GM10266 (cell line): ENCODE measurements at regions not wholly inside any gene's neighbourhood (a gene's known extent, or its start where the extent isn't known, plus 50 kb on each side); places are given as distances from the start of the nearest gene placed in this dataset.

ENCODE experiments used
- DNase-seq: peaks from one replicate; pipeline ENCODE4 v3.0.0; 2012; ENCODE audit errors: extremely low spot score
- TF ChIP-seq, protein P1 (sequence below): IDR thresholded peaks from 2 replicates; pipeline ENCODE4 v1.5.1; 2012; ENCODE audit warnings: mild to moderate bottlenecking, low read depth; ENCODE audit not compliant: control insufficient read depth, insufficient read depth; ENCODE audit errors: missing control alignments

DNA sequence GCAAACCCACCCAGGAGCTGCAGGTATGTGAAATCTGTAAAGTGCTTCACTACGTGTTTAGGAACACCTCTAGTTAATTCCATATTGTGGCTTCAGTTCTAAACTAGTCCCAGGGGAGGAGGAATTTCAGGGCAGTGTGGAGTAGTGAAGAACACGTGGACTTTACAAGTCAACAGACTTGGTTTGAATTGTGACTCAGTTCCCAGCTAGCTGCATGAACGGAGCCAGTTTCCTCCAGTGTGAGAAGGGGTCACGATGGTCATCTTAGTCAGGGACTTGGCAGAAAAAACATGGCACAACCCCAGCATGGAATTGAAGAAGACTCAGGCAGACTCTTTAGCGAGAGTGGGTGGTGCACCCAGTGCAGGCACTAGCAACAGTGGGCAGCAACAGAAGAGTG is 175.7 kb upstream of the UBL3 start:
- no peak for DNase-seq
- TF ChIP-seq, protein P1, sequence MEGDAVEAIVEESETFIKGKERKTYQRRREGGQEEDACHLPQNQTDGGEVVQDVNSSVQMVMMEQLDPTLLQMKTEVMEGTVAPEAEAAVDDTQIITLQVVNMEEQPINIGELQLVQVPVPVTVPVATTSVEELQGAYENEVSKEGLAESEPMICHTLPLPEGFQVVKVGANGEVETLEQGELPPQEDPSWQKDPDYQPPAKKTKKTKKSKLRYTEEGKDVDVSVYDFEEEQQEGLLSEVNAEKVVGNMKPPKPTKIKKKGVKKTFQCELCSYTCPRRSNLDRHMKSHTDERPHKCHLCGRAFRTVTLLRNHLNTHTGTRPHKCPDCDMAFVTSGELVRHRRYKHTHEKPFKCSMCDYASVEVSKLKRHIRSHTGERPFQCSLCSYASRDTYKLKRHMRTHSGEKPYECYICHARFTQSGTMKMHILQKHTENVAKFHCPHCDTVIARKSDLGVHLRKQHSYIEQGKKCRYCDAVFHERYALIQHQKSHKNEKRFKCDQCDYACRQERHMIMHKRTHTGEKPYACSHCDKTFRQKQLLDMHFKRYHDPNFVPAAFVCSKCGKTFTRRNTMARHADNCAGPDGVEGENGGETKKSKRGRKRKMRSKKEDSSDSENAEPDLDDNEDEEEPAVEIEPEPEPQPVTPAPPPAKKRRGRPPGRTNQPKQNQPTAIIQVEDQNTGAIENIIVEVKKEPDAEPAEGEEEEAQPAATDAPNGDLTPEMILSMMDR, result no peak

DNA sequence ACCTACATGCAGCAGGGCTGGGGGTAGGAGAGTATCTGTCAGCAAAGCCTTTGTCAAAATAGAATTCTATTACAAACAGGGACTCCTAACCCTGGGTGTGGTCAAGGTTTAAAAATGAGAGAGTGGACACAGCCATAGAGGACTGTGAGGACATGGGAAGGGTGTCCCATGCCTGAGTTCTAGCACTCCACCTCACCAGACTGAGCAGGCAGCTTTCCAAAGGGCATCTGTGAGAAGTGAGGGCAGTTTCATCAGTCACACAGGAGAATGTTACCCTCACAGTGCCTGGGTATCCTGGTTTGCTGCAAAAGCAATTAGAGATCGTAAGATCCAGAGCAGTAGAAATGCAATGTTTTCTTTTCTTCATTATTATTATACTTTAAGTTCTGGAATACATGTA is 174.9 kb upstream of the UBL3 start:
- no peak for DNase-seq

DNA sequence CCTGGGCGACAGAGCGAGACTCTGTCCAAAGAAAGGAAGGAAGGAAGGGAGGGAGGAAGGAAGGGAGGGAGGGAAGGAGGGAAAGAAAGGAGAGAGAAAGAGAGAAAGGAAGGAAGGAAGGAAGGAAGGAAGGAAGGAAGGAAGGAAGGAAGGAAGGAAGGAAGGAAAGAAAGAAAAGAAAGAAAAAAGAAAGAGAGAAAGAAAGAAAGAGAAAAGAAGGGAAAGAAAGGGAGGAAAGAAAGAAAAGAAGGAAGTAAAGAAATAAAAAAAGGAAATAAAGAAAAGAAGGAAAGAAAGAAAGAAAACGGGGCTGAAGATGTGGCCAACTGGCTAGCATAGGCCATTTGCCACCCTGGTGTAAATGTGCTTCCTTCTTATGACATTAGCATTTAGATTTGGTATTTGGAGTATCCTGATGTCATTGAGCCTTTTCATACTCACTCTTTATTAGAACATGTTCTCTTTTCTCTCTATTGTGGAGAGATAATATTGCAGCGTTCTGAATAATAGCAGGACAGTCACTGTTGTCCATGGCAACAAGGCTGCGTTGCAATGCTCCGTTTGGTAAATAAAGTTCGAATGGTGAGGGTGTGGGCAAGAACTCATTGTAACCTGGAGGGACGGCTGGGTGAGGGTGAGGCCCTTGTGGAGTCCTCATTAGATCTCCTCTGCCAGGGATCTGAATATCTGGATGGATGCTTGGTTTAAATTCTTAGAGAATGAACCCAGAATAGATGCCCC is 173.9 kb upstream of the UBL3 start:
- TF ChIP-seq, protein P1, result no peak
- no peak for DNase-seq

More for the DNA sequence above, 174.9 kb upstream of the UBL3 start:
- TF ChIP-seq, protein P1, result no peak

DNA sequence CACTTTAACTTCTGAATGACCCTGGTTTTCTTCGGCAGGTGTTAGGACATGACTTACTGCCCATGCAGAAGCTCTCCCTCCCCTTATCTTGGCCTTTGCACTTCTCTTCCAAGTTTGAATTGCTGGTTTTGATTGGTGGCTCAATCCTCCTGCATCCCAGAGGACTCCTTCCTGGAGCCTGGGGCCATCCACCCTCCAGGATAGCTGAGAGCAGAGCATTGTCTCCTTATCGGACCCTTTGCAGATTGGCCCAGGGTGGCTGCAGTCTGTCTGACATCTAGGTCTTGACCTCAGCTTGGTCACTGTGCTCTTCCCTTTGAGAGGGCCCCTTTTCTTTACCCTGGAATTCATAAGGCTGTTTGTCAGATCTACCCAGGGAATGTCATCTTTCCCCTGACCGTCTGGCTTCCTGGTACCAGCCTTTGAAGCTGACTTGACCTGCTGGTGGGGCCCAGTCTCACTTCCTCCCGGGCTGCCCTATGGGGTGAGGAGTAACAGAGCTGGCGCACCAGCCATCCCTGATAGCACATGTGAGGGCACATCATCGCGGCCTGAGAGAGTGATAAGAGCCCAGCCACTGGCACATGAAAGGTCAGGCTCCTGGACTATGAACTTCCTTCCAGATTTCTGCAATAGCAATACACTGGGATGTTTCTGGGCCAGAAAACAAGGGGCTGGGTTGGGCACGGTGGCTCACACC is 172.9 kb upstream of the UBL3 start:
- TF ChIP-seq, protein P1, result no peak
- DNase-seq, result no peak

DNA sequence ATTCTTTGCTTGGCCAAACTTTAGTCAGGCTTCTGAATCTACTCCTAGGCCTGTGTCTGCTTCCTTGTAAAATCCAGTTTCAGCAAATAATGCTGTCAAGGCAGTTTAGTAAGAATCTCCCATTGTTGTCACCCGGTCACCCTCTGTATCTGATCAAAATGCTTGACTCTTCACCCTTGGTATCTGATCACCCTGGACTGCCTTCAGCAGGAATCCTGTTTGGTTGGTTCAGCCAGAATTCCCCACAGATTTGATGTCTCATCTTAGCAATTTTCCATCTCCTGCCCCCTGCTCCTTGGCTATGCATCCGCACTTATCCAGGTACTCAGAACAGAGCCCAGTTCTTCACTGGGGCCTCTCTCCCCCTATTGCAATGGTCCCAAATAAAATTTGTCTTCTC is 172.4 kb upstream of the UBL3 start:
- no peak for DNase-seq
- TF ChIP-seq, protein P1, result no peak

DNA sequence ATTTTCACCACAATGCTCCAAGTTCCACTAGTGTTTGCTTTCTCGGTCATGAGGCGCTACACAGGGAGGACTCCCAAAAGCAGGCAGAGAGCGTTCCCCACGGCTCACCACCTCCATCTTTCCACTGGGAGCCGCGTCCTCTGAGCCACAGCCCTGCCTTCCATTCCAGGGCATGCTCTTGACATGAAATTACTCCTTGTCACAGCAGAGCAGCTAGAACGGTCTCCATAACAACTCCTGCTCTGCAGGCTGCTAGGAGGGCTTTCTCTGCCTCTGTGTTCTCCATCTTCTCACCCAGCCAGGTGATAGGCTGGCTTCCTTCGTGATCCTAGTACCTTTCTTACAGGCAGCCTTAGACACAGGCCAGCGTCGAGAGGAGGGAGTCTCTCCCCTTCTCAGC is 171.8 kb upstream of the UBL3 start:
- TF ChIP-seq, protein P1, result no peak
- DNase-seq, result no peak

DNA sequence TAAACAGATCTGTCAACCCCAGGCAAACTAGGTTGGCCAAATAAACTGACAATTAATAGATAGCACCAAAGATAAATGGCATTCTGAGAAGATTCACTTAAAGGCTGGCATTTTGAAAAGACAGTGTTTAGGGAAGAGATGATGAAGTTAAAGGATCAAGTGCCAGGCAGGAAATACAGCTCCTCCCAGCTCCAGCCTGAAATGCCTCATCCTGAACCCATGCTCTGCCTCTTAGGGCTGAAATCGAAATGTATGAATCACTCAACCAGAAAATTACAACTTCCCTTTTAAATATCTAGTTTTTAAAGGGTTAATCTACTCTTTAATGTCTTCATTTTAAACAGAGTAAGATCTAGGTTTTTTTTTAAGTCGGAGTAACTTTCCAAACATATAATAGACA is 171.2 kb upstream of the UBL3 start:
- DNase-seq, result no peak
- TF ChIP-seq, protein P1, result no peak
